Fibroblast of skin of right quadriceps (primary cell): ENCODE measurements at regions not wholly inside any gene's neighbourhood (a gene's known extent, or its start where the extent isn't known, plus 50 kb on each side); places are given as distances from the start of the nearest gene placed in this dataset.

ENCODE experiments used
- DNase-seq: peaks from one replicate; pipeline ENCODE4 v3.0.0-alpha.2; 2013

DNA sequence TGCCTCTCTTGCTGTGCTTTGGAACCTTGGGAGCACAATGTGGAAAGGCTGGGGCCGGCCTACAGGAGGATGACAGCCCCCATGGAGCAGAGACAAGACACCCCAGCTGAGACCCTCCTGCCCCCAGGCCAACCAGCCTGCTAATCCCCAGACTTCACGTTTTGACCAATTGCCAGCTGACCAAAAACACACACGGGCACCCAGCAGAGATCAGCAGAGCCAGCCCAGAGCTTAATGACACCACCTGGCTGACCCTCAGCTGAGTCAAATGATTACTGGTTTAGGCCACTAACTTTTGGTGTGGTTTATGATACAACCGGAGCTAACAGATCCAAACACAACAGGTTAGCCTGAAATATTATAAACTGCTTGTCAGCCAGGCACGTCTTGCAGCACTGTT, 111.2 kb upstream of the KIF5B start:
- DNase-seq, result no peak

DNA sequence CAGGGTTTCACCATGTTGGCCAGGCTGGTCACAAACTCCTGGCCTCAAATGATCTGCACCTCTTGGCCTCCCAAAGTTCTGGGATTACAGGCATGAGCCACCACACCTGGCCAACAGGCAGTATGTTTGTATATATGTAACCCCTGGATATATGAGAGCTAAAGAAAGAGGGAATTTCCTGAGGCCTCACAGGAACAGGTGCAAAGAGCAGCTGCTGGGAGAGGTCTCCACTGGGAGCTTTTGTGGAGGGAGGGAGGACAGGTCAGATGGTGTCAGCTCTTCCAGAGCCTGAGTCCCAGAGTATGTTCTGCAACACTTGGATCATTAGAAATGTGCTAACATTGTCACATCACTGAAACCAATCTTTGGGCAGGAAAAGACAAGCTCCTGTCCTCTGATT, 110.1 kb upstream of the KIF5B start:
- no peak for DNase-seq

DNA sequence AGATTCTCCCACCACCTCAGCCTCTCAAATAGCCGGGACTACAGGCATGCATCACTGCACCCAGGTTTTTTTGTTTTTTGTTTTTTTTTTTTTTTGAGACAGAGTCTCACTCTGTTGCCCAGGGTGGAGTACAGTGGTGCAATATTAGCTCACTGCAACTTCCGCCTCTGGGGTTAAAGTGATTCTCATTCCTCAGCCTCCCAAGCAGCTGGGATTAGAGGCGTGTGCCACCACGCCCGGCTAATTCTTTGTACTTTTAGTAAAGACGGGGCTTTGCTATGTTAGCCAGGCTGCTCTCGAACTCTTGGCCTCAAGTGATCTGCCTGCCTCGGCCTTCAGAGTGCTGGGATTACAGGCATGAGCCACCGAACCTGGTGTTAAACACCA, 107.5 kb upstream of the KIF5B start:
- DNase-seq, result no peak

DNA sequence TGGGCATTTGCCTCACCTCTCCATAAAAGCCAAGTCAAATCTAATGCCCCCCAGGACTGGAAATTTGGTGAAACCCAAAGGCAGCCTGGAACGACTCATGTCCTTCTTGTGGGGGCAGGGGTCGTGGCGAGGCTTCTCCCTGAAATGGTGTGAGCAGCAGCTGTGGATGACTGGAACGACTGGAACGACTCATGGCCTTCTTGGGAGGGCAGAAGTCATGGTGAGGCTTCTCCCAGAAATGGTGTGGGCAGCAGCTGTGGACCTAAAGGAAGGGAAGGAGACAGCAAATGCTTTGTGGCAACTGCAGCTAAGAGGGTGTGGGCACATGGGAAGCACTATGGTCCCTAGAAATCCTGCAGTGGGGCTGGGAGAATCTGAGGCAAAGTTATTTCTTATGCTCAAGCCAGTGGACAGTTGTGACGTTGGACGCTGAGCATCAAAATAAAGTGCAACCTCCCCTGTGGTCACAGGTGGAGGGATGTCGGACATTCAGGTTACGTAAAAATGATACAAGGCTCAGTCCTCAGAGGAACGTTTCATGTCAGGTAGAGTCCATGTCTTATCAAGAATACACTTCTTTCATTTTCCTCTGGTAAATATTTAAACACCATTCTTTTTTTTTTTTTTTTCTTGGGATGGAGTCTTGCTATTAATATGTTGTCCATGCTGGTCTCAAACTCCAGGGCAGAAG, 107.0 kb upstream of the KIF5B start:
- peak; percentile 18 for DNase-seq

DNA sequence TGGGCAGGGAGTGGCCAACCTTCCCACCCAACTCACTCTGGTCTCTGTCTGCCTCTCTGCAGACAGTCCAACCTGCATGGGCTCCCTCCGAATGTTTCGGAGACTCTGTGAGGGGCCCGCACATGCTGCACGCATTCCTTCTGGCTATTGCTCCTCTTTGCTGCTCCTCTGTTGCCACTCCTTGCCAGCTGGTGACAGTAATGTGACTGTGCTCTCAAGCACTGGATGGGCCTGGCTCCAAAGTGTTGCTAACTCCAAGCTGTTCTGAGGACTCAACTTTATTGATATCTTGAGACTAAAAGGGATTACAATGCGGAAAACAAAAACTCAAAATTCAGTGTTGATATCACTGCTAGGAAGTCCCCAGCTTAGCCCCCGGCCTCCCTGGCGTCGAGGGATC, 105.4 kb upstream of the KIF5B start:
- DNase-seq, result no peak

DNA sequence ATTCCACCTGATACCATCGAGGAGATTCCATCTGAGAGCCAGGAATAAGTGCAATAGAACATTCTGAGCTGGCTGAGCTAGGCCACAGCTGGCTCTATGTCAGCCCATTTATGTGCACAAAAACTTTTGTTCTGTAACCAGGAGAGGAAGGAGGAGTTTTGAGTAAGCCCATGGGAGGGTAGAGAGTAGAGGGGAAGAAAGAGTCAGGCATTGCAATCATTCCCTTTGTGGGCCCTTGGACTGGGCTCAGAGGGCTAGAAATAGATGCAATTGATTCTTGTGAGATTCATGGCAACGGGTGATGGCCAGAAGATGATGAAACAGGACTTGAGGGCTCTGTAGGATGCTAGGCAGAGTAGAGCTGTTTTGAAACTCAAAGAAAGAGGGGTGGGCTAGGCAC, 104.6 kb upstream of the KIF5B start:
- DNase-seq, result no peak

DNA sequence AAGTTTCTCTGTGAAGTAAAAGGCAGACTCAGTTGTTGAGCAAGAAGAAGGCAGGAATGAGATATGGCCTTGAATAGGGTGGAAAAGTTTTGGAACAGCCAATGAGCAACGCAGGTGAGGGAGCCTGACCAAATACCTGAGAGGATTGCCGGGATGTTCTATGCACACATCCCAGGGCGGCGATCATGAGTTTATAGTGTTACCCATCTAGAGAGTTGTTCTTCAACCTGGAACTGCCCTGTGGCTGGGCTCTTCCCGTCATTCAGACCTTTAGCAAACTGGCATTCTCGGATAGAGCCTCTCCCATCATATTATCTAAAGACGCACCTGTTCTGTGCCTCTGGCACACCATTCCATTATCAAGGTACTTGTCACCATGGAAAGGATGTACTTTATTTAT, 103.0 kb upstream of the KIF5B start:
- no peak for DNase-seq

DNA sequence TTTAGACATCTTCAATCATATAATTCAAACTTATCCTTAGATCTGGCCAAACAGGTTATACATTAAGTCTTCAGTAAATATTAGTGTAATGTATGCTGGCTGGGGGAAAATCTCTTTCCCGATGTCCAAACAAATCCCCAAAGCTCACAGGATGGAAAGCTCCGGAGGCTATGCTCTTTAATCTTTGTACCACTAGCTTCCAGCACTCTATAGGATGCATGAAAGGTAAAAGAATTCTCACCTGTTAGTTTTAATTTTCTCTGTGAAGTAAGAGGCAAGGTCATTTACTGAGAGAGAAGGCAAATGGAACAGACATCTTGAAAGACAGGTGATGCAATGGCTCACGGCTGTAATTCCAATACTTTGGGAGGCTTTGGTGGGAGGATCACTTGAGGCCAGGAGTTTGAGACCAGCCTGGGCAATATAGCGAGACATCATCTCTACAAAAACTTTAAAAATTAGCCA, 99.8 kb upstream of the KIF5B start:
- DNase-seq, result no peak

DNA sequence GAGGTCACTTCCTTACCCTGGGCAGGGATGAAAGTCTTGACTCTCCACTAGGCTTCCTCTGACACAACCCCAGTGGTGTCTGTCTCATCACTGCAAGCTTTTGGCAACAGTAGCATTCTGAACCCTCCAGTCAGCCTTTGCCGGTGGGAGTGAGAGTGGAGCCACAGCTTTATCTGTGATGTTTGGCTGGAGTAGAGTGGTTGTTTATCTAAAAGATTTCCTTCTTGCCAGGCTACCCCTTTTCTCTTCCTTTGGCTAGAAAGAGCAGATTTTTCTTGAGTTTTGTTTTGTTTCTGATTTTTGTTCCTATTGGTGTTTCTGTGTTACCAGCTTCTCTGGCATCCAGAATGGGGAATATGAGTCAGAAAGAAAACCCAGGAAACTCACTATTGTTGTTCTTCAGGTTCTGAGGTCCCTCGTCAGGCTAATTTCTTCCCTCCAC, 98.9 kb upstream of the KIF5B start:
- DNase-seq, result no peak

DNA sequence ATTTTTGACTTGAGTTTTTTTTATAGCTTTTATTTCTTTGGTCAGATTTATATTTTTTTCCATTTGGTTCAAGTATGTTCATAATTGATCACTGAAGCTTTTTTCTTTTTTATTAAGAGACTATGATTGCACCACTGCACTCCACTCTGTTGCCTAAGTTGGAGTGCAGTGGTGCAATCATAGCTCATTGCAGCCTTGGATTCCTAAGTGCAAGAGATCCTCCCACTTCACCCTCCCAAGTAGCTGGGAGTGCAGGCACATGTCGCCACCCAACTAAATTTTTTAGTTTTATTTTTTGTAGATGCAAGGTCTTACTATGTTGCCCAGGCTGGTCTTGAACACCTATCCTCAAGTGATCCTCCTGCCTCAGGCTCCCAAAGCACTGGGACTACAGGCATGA, 97.7 kb upstream of the KIF5B start:
- no peak for DNase-seq

DNA sequence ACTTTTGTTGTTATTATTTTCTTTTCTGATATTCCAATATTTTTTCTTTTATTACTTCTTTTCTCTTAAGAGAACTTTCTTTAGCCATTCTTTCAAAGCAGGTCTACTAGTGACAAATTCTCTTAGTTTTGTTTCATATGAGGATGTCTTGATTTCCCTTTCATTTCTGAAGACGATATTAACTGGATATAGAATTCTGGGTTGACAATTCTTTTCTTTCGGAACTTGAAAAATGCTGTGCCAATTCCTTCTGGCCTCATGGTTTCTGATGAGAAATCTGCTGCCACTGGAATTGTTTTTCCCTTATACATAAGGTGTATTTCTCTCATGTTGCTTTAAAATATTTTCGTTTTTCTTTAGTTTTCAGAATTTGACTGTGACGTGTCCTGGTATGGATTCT, 97.0 kb upstream of the KIF5B start:
- no peak for DNase-seq

DNA sequence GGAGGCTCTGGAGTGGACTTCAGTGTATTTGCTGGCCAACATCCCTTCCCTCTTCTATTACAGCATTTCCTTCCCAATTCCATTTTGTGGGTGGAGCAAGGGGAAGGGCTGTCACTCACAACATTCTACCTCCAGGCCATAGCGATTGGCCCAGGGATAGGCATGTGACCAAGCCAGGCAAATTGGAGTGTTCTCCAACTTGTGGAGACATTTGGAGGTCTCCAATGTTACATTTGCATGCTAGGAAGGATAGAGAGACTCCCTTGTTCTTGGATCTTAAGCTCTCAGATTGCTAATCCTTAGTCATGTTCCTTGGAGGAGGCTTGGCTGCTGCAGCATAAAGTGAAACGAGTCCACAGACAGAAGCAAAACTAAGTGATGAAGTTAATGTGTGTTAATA, 95.6 kb upstream of the KIF5B start:
- DNase-seq, result no peak

DNA sequence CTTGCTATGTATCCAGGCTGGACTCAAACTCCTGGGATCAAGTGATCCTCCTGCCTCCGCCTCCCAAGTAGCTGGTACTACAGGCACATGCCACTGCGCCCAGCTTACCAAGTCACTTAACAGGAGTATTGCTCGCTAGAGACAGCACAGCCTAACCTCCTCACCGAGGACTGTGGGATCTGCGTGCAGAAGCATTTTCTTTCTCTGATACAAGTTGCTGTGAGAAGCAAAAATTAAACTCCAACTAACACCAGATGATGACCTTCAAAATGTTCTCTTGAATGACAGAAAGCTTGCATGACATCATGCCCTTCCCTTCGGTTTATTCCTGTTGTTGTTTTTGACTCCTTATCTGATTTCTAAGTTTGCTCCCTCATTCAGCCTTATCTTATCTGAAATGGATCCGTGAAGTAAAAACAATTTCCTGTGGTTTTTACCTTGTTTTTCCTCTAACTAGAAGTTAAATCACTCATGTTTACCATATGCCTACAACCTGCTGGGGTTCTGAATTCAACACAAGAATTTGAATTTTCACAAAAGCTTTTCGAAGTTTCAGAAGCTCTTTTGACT, 94.4 kb upstream of the KIF5B start:
- no peak for DNase-seq

DNA sequence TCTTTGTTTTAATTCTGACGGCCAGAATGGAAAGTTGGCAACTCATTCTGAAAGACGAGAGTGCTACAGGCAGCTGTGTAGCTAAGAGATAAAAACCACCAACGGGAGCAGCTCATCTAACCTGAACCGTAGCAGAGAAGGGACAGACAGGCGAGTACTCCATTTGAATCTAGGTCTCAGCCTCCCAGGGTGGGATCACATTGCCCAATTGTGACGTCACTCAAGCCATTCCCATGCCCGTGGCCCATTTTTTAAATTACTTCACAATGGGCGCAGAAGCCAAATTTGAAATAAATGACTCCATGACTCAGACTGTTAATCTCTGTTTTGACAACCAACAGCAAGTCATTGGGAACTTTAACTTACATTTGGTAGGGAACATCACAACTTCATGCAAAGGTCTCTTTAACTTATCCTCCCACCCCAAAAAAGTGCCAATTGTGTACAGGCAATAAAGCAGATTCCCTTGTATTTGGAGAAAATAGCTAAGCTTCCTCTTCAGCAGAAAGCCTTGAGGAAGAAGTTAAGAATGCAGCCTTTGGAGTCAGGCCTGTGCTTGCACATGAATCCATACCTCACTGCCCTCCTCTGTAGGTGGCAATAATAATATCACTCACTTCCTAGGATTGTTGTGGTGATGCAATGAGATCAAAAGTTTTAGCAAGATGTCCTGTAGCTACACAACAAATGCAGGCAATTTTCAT, 93.2 kb upstream of the KIF5B start:
- peak; percentile 71 for DNase-seq

DNA sequence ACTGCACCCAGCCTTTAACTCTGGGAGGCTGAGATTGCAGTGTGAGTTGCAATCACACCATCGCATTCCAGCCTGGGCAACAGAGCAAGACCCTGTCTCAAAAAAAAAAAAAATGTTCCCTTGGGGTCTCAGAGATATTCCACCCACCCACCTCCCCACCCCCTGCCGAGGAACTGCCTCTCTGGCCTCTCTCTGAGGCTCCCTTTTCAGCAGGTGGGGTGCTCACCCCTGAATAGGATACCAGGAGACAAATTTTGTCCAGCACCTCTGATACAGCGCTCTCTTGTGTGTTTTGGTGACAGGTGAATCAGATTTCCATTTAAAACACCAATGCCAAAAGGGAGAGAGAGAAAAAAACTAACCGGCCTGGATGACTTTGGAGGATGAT, 92.6 kb upstream of the KIF5B start:
- no peak for DNase-seq

DNA sequence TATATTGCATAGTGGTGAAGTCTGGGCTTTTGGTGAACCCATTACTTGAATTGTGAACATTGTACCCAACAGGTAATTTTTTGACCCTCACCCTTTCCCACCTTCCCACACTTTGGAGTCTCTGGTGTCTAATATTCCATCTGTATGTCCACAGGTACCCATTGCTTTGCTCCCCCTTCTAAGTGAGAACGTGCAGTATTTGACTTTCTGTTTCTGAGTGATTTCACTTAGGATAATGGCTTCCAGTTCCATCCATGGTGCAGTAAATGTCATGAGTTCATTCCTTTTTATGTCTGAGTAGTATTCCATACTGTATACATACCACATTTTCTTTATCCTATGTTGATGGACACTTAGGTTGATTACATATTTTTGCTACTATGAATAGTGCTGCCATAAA, 91.5 kb upstream of the KIF5B start:
- DNase-seq, result no peak

DNA sequence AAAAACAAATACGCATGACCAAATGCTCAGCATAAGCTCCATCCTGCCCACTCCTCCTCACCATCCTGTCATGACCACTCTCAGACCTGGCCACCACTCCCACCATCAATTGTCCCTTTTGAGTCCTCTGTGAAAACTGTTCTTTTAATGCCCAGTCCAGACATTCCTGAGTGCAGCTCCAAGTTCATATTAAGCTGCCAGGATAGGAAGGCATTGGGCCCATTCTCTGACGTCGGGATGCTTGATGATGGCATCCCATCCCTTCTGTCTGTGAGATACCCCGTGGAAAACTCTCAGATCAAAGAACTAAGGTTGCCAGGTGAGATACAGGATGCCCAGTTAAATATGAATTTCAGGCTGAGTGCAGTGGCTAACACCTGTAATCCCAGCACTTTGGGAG, 89.9 kb upstream of the KIF5B start:
- no peak for DNase-seq

DNA sequence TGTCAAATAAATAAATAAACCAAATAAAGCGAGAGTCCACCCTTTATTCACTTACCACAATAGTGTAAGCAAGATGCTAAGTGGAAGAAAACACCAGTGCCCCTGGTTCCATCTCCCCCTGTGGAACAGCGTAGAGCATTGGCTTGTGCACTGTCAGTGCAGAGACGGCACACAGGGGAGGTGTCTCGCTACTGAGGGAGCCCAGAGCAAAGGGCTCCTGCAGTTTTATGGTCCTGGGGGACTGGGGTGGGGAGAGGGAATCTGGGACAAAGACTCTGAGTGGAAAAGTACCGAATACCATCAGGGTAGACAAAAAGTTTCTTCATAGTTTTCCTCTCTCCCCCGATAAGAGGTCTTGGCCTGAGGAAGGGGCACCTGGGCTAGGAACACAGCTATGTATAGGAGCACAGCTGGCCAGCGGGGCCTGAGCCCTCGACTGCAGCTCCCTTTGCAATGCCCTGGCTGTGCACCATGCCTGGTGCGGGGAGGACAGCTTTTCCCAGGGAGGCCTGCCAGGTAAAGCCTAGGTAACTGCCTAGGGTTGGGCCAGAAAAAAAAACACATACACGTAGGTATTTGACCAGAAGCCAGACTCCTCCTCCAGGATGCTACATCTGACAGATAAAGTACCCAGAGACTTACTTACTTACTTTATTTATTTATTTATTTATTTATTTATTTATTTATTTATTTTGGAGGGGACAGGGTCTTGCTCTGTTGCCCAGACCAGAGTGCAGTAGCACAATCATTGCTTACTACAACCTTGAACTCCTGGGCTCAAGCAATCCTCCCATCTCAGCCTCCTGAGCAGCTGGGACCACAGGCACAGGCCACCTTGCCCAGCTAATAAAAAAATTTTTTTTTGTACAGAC, 88.8 kb upstream of the KIF5B start:
- no peak for DNase-seq

DNA sequence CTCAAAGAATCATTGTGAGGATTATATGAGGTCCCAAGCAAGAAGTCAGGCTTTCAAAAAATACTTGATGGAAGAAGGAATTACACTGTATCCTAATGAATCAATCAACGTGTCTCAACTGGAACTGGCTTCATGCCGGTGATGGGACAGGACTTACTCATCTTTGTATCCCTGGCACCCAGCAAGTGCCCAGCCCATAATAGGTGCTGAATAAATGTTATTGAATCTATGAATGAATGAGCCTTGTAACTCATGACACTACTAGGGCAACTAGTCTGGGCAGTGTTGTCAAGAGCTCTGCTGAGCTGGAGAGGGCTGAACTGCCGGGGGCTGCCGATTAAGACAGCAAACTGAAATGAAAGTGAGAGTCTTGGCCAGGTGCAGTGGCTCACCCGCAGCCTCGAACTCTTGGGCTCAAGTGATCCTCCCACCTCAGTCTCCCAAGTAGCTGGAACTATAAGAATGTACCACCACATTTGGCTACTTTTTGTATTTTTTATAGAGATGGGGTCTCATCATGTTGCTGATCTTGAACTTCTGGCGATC, 87.2 kb upstream of the KIF5B start:
- no peak for DNase-seq

DNA sequence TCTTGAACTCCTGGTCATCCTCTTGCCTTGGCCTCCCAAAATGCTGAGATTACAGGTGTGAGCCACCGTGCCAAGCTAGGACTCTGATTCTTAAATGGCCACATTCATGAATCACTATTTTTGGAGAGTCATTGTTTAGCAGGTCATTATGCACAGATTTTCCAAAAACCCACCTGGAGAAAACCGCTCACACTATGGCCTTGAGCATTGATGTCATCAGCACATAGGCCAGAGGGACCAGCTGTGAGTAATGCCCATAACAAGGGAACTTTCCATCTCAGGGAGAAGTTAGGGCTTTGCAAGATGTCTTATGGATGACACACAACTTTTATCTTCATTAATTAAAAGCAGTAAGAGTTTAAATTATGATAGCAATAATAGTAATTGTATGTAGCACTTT, 86.4 kb upstream of the KIF5B start:
- DNase-seq, result peak; percentile 21

DNA sequence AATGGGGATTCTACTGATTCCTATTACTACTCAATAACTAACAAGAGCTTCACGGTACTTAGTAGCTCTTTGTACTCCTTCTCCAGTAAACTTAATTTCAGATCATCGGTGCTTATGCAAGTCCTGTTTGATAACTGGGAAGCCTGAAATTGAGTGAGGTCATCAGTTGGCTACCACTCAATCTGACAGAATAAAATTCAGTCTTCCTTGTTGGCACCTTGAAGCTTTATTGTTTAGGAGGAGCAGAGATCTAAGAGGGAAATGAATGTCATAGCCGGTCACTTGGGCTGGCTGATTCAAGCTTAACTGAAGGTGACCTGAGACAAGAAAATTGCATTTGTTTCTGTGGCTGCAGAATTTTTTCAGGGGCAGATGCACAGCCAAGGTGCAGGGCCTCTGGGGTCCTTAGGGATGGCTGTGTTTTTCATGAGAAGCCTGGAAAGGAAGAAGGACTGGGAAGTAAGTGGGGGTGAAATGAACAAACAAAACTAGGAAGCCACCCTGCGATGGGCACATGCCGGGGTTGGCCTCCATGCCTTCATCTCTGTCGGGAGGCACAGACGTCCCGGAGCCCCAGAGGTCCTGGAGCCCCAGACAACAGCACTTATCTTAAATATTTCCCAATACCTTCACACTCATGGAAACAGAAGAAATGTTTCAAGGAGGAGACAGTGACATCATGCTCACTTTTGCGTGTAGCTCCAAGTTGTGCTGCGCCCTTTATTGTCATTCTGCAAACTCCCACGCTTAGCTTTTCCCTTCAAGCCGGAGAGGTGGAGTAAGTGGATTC, 85.0 kb upstream of the KIF5B start:
- no peak for DNase-seq

DNA sequence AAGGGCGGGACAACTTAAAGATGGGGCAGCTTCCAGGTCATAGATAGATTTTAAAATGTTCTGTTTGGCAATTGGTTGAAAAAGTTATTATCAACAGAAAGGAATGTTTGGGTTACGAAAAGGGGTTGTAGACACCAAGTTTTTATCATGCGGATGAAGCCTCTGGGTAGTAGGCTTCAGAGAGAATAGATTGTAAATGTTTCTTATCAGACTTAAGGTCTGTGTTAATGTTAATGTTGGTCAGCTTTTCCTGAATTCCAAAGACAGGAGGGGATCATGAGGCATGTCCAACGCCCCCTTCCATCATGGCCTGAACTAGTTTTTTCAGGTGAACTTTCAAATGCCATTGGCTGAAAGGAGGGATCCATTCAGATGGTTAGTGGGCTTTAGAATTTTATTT, 84.2 kb upstream of the KIF5B start:
- DNase-seq, result no peak
